Astrocyte (in vitro differentiated cells and primary cell): ENCODE measurements at regions not wholly inside any gene's neighbourhood (a gene's known extent, or its start where the extent isn't known, plus 50 kb on each side); places are given as distances from the start of the nearest gene placed in this dataset.

Experiments
- DNase-seq: peaks from one replicate; pipeline ENCODE4 v3.0.0-alpha.2; 2010; ENCODE audit warnings: low read depth
- FAIRE-seq: peaks from 2 replicates; lab custom pipeline; 2011; peaks lifted over from hg19 to GRCh38; lab: Jason Lieb, UNC
- H2AFZ ChIP-seq: 2 replicates; pipeline ENCODE4 v1.6.0; 2012; ENCODE audit warnings: low read depth, low read length, inconsistent platforms
- H3K27ac ChIP-seq: 2 replicates; pipeline ENCODE4 v1.5.1; 2011; ENCODE audit warnings: low read depth, low read length, inconsistent platforms
- H3K27me3 ChIP-seq: 2 replicates; pipeline ENCODE4 v1.6.0; 2011; ENCODE audit warnings: low read length, inconsistent platforms; ENCODE audit not compliant: insufficient read depth
- H3K36me3 ChIP-seq: 2 replicates; pipeline ENCODE4 v1.5.1; 2011; ENCODE audit warnings: low read length, inconsistent platforms; ENCODE audit not compliant: insufficient read depth
- H3K4me1 ChIP-seq: 2 replicates; pipeline ENCODE4 v1.5.1; 2011; ENCODE audit warnings: low read length, inconsistent platforms; ENCODE audit not compliant: insufficient read depth
- H3K4me2 ChIP-seq: 2 replicates; pipeline ENCODE4 v1.6.0; 2012; ENCODE audit warnings: low read length, inconsistent platforms
- H3K4me3 ChIP-seq: 2 replicates; pipeline ENCODE4 v1.5.1; 2011; ENCODE audit warnings: low read depth, mild to moderate bottlenecking, low read length, inconsistent platforms; ENCODE audit not compliant: insufficient read depth
- H3K79me2 ChIP-seq: 2 replicates; pipeline ENCODE4 v1.6.0; 2012; ENCODE audit warnings: mild to moderate bottlenecking, low read length, inconsistent platforms; ENCODE audit not compliant: insufficient read depth
- H3K9ac ChIP-seq: 2 replicates; pipeline ENCODE4 v1.6.0; 2012; ENCODE audit warnings: mild to moderate bottlenecking, low read length, inconsistent platforms
- H3K9me3 ChIP-seq: 2 replicates; pipeline ENCODE4 v1.5.1; 2012; ENCODE audit warnings: low read depth, mild to moderate bottlenecking, low read length, inconsistent platforms; ENCODE audit not compliant: insufficient read depth
- H4K20me1 ChIP-seq: 2 replicates; pipeline ENCODE4 v1.6.0; 2012; ENCODE audit warnings: low read length, inconsistent platforms; ENCODE audit not compliant: insufficient read depth
- H3K27ac Mint-ChIP-seq: one replicate; pipeline ENCODE4 v1.8.0; 2021; ENCODE audit warnings: mild to moderate bottlenecking, mixed read lengths; ENCODE audit not compliant: unreplicated experiment
- H3K27me3 Mint-ChIP-seq: one replicate; pipeline ENCODE4 v1.8.0; 2021; ENCODE audit warnings: low read depth, mixed read lengths; ENCODE audit not compliant: unreplicated experiment
- H3K36me3 Mint-ChIP-seq: one replicate; pipeline ENCODE4 v1.8.0; 2021; ENCODE audit warnings: low read depth, mixed read lengths; ENCODE audit not compliant: unreplicated experiment
- H3K4me1 Mint-ChIP-seq: one replicate; pipeline ENCODE4 v1.8.0; 2021; ENCODE audit warnings: low read depth, mixed read lengths; ENCODE audit not compliant: unreplicated experiment
- H3K4me3 Mint-ChIP-seq: one replicate; pipeline ENCODE4 v1.8.0; 2021; ENCODE audit warnings: mild to moderate bottlenecking, moderate library complexity, mixed read lengths; ENCODE audit not compliant: unreplicated experiment
- H3K9me3 Mint-ChIP-seq: one replicate; pipeline ENCODE4 v1.8.0; 2021; ENCODE audit warnings: mild to moderate bottlenecking, mixed read lengths; ENCODE audit not compliant: unreplicated experiment
- CTCF ChIP-seq: IDR thresholded peaks from 2 replicates; pipeline ENCODE4 v1.5.1; 2011; ENCODE audit warnings: low read depth, mild to moderate bottlenecking, inconsistent platforms, low read length, moderate library complexity; ENCODE audit not compliant: insufficient read depth
- EZH2 ChIP-seq: IDR thresholded peaks from 2 replicates; pipeline ENCODE4 v1.6.1; 2012; ENCODE audit warnings: mild to moderate bottlenecking, low read length, inconsistent platforms; ENCODE audit not compliant: insufficient read depth

GRCh38 chrX:124719060-124719459 lies 372.7 kb downstream of the SH2D1A start:
- Mint-ChIP-seq H3K36me3 (no peaks in the 10 kb centered on the region), H3K27ac (no peak overlapping the region), H3K9me3 (no peaks in the 10 kb centered on the region), H3K4me1 (no peaks in the 10 kb centered on the region), H3K4me3 (no peak overlapping the region), H3K27me3 (no peaks in the 10 kb centered on the region)
- DNase-seq (no peak), FAIRE-seq (no peak)
- Histone ChIP-seq H3K4me3 (no peak overlapping the region), H3K9me3 (no peaks in the 10 kb centered on the region), H3K79me2 (no peaks in the 10 kb centered on the region), H3K36me3 (no peaks in the 10 kb centered on the region), H3K9ac (no peak overlapping the region), H4K20me1 (no peaks in the 10 kb centered on the region), H3K27ac (no peak overlapping the region), H3K4me2 (no peak overlapping the region), H2AFZ (no peak overlapping the region), H3K27me3 (no peaks in the 10 kb centered on the region), H3K4me1 (no peaks in the 10 kb centered on the region)
- TF ChIP-seq CTCF (no peak), EZH2 (no peak)

GRCh38 chrX:124720532-124720931 lies 374.2 kb downstream of the SH2D1A start:
- H3K9me3 Mint-ChIP-seq, result no peaks in the 10 kb centered on the region
- H3K9ac ChIP-seq, result no peak overlapping the region

More at GRCh38 chrX:124720532-124720931, 374.2 kb downstream of the SH2D1A start:
- H3K9me3 ChIP-seq, result no peaks in the 10 kb centered on the region
- Mint-ChIP-seq H3K27ac (no peak overlapping the region), H3K4me1 (no peaks in the 10 kb centered on the region), H3K4me3 (no peak overlapping the region), H3K27me3 (no peaks in the 10 kb centered on the region), H3K36me3 (no peaks in the 10 kb centered on the region)
- H3K4me2 ChIP-seq, result no peak overlapping the region
- no peaks in the 10 kb centered on the region for H4K20me1 ChIP-seq
- TF ChIP-seq EZH2 (no peak), CTCF (no peak)
- DNase-seq (no peak), FAIRE-seq (no peak)
- no peaks in the 10 kb centered on the region for H3K27me3 ChIP-seq
- no peak overlapping the region for H3K27ac ChIP-seq
- H2AFZ ChIP-seq, result no peak overlapping the region
- no peak overlapping the region for H3K4me3 ChIP-seq
- H3K79me2 ChIP-seq, result no peaks in the 10 kb centered on the region
- H3K4me1 ChIP-seq, result no peaks in the 10 kb centered on the region
- H3K36me3 ChIP-seq, result no peaks in the 10 kb centered on the region
